HG02798 (cell line): ENCODE measurements at regions not wholly inside any gene's neighbourhood (a gene's known extent, or its start where the extent isn't known, plus 50 kb on each side); places are given as distances from the start of the nearest gene placed in this dataset.
"Not testable (repeated sequence)": the region's sequence is repeated elsewhere in the genome, so short reads cannot be mapped to it uniquely, and the experiment has no call there.

Experiments used
- ATAC-seq: cut with Tn5 transposase; IDR thresholded peaks from one replicate; pipeline ENCODE4 v1.9.1; 2021; ENCODE audit warnings: mild to moderate bottlenecking; ENCODE audit not compliant: unreplicated experiment, poor library complexity

DNA sequence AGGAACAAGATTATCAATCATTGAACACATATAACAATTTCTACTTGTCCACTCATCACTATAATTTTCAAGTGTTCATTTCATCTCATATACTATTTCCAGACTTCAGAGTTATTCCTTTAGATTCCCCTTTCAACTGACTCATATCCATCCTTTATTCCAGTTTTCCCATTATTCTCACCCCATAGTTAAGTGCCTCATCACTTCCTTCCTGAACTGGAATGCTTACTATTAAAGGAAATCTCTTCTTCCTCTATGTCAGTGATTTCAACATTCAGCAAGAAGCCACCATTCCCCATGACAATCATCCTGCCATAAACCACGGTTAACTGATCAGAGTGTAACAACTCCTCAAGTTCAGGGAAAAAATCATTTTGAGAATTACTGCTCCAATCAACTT lies 198.9 kb downstream of the FBXO8 start:
- ATAC-seq = no peak

DNA sequence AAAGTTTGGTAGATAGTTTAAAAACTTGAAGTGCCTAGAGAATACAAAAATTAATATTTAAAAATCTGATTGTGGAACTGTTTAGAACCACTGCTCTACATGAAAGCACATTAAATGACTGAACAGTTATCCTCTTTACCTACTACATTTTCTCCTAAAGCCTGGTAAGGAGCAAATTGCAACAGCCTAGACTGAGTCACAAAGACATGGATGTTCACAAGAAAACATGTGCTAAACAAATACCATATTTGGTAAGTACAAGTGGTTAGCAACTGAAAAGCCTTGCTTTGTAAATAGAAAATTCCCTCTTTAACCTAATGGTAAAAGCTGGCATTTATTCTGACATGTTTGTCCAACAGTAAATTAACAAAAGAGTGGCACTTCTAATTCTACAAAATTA lies 203.1 kb downstream of the FBXO8 start:
- ATAC-seq = no peak

DNA sequence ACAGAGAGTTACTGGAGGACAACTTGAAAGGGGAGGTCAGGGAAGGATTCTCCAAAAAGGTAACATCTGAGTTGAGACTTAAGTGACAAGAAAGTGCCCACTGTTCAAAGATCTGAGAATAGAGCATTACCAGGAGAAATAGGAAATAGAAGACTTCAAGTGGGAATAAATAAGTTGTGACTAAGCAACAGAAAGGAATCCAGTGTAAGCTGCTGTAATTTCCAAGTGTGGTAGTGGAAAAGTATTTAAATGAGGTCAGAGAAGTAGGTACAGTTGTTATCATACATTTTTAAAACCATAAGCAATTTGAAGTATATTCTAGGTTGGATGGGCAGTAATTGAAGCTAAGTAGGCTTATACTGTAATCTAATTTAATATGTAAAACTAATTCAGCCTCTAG lies 211.9 kb downstream of the FBXO8 start:
- no peak for ATAC-seq

DNA sequence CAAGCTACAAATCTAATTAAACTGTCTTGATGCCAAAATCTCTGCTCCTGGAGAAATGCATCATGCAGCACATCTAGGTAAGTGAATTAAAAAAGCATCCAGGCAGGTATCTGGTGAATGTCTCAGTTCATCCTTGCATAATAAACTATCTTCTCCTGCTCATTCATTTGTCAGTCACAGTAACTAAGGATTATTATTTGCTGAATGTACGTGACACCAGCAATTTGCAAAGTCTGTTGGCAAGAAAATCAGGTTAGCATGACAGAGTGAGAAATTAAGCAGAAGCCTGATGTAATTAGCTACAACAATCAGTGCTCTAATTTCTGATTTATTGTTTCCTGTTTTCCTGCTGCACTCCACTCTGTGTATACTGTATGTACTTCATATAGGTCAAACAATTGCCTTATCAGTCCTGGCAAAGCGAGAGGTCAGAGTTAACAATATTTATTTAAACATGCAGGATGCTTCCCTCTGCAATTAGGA lies 213.6 kb downstream of the FBXO8 start:
- ATAC-seq = no peak

DNA sequence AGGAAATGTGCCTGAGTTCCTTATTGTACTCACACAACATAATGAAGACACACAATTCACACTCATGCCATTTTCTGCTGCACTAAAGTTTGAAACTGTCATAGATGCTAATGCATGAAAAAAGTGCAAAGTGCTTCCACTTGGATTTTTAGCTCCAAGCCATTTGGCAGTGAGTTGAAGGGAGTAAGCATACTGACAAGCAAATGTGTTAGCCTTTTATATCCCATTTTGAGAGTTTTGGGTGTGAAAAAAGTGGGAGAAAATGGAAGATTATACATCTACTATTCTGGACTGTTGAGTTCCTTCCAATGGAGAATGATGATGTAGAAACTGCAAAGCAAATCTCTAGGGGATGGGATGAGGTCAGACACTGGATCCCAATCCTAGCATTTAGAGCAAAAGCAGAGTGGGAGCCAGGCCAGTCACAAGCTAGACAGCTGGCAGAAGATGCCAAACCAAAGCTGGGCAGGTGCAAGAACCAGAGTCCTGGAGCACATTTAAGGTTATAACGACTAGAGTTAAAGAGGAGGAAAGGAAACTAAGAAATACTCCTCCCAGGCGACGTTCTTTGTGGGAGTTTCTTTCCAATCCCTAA lies 216.8 kb downstream of the FBXO8 start:
- no peak for ATAC-seq

DNA sequence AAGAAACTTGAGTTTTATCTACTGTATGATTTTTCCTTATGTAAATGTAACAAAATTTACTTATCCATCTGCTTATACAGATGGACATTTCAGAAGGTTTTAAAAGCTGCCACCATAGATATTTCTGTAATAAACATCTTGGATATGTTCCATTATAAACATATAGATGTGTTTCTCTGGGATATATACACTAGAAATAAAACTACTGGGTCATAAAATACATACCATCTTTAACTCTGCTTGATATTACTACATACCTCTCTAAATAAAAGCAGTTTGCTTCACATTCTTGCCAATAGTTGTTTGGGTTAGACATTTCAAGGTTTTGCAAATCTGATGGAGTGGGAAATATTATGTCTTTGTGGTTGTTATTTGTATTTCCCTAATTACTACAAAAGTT lies 220.6 kb downstream of the FBXO8 start:
- ATAC-seq = no peak

DNA sequence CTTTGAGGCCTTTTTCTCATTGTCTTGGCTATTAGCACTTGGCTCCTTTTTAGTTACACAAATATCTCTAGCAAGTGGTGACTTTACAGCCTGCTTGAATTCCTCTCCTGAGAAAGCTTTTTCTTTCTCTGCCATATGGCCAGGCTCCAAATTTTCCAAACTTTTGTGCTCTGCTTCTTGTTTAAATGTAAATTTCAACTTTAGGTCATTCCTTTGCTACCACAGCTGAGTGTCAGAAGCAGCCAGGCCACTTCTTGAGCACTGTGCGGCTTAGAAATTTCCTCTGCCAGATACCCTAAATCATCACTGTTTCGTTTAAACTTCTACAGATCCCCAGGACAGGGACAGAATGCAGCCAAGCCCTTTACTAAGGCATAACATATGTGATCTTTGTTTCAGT lies 222.4 kb downstream of the FBXO8 start:
- ATAC-seq = no peak

- ATAC-seq = no peak
These were observed 224.6 kb downstream of the FBXO8 start for GRCh38 chr4:174058846-174059245.

- no peak for ATAC-seq
These were observed 226.5 kb downstream of the FBXO8 start for GRCh38 chr4:174056959-174057358.

DNA sequence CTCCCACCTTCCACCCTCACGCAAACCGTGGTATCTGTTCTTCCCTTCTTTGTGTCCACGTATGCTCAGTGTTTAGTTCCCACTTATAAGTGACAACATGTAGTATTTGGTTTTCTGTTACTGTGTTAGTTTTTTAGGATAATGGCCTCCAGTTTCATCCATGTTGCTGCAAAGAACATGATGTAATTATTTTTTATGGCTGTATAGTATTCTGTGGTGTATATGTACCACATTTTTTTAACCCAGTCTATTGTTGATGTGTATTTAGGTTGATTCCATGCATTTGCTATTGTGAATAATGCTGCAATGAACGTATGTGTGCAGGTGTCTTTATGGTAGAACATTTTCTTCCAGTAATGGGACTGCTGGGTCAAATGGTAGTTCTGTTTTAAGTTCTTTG lies 228.1 kb downstream of the FBXO8 start:
- no peak for ATAC-seq

DNA sequence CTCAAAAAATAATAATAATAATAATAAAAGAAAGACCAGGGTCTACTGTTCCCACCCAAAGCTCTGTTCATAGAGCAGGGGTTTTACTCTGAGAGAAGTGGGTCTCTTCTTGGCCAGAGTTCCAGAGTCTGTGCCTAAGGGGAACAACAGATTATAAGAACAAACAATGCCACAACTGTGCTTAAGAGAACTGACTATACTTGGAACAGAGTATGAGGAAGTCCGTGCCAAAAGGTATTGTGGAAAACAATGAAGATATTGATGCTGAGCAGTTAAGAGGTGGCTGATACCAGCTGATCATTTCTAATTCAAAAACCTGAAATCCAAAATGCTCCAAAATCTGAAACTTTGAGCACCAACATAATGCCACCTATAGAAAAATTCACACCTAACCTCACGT lies 229.6 kb downstream of the FBXO8 start:
- no peak for ATAC-seq

- ATAC-seq = no peak
These were observed 236.1 kb downstream of the FBXO8 start for GRCh38 chr4:174047363-174047762.

DNA sequence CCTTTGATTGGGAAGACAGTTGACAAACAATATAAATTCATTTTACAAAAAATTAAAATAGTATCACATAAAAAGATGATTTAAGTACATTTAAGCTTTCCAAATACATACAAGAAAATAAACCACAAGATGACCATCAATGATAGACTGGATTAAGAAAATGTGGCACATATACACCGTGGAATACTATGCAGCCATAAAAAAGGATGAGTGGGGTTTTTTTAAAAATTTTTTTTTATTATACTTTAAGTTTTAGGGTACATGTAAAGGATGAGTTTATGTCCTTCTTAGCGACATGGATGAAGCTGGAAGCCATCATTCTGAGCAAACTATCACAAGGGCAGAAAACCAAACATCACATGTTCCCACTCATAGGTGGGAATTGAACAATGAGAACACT lies 237.6 kb downstream of the FBXO8 start:
- ATAC-seq = not testable (repeated sequence)

DNA sequence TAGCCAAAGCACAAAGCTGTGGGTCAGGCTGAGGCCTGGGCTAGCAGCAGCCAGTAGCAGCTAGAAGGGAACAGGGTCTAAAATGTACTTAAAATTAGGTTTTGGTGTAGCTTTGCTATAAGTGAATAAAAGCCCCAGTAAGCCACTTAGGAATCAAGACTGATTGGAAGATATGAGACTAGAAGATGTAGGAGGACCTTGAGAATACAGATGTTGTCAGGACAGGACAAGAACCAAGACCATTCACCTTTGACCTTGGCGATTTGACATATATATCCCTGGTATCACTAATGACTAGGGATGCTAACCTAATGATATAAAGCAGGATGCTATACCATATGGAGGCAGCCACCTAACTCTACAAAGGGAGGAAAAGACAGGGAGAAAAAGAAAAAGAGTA lies 238.1 kb downstream of the FBXO8 start:
- no peak for ATAC-seq

DNA sequence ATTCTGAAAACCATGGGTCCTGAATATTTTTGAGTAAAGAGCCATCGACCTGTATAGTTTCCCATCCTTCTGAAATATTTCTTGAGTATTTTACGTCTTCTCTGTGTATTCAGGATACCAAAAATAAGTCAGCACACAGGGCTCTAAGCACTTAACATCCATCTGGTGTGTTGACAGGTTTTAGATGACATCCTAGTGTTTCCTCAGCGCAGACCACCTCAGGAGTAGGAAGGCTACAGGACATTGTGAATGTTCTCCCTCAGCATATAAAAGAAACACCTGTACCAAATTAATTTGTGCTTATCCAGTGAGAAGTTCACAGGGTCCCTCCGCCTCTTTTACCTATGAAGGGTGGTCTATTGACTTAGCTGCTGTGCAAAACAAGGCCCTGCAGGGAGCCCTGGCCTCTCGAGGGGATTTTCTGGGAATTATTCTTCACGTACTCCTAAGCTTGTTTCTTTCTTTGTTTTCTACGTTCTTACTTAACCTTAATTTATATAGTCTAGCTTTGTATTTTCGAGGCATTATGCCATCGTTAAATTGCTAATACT lies 241.8 kb downstream of the FBXO8 start:
- no peak for ATAC-seq

DNA sequence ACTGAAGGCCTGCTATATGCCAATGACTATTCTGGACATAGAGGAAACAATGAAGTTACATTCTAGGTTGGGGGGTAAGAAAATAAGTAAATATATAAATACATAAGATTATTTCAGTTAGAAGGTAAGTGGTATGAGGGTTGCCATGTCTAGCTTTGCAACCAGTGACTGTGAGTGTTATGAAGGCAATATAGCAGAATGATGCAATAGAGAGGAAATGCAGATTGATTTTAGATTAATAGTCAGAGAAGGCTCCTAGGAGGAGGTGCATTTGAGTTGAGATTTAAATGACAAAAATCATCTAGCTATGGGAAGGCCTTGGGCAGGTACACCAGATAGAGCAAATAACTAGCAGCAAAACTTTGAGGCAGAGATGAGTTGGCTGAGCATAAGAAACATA lies 243.2 kb downstream of the FBXO8 start:
- ATAC-seq = no peak

- ATAC-seq = no peak
These were observed 245.0 kb downstream of the FBXO8 start for GRCh38 chr4:174038481-174038880.

GRCh38 chr4:174037631-174038030 lies 245.8 kb downstream of the FBXO8 start:
- ATAC-seq = no peak

DNA sequence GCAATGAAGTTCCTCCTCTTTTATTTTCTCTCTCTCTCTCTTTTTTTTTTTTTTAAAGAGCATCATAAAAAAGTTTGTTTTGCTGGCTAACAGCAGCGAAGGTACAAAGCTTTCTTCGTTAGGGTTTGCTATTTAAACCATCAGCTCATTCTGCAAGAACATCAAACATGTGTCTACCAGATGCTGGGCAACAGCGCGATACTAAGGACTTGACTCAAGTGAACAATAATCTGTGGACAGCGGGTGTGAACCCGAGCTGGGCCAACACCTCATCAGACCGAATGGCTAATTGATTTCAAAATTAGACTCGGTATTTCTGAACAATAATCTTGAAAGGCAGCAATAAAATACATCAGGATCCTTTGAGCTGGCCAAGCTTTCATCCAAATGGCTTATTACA lies 246.4 kb downstream of the FBXO8 start:
- no peak for ATAC-seq

DNA sequence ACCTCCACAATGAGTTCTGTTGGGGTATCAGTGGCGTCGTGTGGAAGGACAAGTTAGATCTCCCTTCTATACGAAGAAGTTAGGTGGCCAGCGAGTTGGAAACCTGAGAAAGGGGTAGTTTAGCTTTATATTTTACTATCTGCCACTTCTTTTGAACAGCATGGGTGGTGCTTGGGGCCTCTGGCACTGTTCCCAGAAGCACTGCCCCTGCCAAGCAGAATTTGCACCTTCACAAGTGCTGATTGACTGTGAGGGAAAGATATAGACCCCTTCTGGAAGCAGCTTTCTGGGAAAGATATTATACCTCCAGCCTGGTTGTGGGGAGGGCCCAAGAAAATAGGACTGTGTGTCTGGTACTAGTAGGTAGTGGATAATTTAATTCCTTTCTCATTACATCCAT lies 246.9 kb downstream of the FBXO8 start:
- no peak for ATAC-seq

DNA sequence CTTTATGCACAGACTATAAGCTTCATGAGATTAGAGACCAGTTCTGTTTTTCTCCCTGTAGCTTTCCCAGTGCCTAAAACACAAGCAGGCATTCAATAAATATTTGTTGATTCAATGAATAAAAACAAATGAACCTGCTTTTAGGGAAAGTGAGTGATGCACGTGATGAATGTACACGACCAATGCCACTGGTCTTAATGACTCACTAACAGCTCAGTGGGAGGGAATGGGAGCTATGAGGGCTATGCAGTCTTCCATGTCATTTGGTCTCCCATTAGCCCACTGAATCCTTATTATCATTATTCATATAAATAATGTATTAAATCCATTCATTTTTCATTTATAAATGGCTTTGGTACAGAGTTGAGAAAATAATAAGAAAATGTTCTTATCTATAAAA lies 247.4 kb downstream of the FBXO8 start:
- no peak for ATAC-seq

DNA sequence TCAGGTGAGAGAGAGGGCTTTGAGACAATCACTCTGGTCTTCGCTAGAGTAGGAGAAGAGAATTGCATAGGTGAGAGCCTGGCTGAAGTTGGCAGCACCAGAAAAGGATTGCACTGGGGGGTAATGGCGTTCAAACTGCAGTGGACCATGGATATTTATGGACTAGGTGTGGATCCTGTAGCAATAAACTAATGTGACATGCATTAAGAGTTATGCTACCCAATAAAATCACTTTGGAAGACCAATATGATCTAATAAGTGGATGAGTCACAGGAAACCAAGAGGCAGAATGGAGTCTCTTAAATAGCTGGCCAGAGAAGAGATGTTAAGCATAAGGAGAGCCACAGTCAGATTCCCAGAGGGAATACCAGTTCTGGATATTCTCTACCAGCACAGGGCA lies 259.8 kb downstream of the FBXO8 start:
- no peak for ATAC-seq

DNA sequence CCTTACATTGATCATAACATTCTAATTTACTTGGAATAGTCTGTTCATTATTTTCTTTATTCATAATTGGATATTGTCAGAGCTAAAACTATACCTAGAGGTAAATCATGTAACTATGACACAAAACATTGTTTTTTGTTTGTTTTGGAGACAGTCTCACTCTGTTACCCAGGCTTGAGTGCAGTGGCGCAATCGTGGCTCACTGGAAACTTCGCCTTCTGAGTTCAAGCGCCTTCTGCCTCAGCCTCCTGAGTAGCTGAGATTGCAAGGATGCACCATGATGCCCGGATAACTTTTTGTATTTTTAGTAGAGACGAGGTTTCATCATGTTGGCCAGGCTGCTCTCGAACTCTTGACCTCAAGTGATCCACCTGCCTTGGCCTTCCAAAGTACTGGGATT lies 265.2 kb downstream of the FBXO8 start:
- ATAC-seq = no peak
